SK-N-MC (cell line): ENCODE measurements at regions not wholly inside any gene's neighbourhood (a gene's known extent, or its start where the extent isn't known, plus 50 kb on each side); places are given as distances from the start of the nearest gene placed in this dataset.

Experiments
- EZH2 ChIP-seq: fragments of 200-600 bp; sonication (generic); IDR thresholded peaks from one replicate; pipeline ENCODE4 v1.6.1; 2017; ENCODE audit warnings: antibody characterized with exemption
- FOXP2 ChIP-seq: optimal IDR thresholded peaks from 2 replicates; pipeline ENCODE3; 2011; ENCODE audit warnings: mild to moderate bottlenecking, moderate library complexity; ENCODE audit not compliant: insufficient read depth; ENCODE audit errors: extremely low read length, control extremely low read depth
- POLR2AphosphoS5 ChIP-seq: IDR thresholded peaks from 2 replicates; pipeline ENCODE4 v1.6.1; 2012; ENCODE audit warnings: mild to moderate bottlenecking, low read depth, low read length, borderline replicate concordance

DNA sequence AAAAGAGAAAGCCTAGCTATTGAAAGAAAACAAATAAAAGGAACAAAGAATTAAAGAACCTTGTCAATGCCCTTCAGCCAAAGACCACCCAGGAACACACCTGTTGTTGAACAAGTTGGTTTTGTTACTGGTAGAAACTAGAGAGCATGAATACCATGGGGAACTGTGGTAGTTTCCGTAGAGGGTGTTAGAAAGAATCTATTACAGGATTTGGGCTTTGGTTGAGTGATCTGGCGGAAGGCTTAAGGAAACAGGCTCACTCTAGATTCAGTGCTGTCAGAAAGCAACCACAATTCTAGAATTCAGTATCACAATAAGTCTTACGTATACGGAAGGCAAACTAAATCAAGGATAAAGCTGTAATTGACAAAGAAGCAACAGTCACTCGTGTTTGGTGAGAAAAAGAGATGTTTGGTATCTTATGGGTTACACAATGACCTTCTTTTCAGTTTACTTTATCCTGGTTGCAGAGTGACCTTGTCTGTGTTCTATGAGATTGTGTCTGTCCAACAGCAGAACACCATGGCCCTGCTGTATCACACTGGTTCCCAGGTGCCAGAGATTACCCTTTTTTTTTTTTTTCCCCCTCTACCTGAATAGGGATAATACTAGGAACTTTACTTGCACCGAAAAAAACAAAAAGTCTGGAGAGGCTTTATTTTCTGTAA, 265.9 kb downstream of the SHQ1 start:
- no peak for TF ChIP-seq EZH2
- TF ChIP-seq POLR2AphosphoS5 = no peak
- no peak for TF ChIP-seq FOXP2
